Liver (tissue), 8 donors: ENCODE measurements at regions not wholly inside any gene's neighbourhood (a gene's known extent, or its start where the extent isn't known, plus 50 kb on each side); places are given as distances from the start of the nearest gene placed in this dataset.

Experiments
- DNase-seq: peaks from one replicate; pipeline ENCODE4 v3.0.0-alpha.2; 2017; ENCODE audit warnings: low spot score
- H3K27ac ChIP-seq, 2 donors: one replicate each; pipeline ENCODE4 v1.7.0; 2013; ENCODE audit warnings: inconsistent platforms in 2 of 2, low read length in 2 of 2, control low read depth in 1 of 2, low read depth in 1 of 2, mild to moderate bottlenecking in 1 of 2
- H3K27me3 ChIP-seq, 4 donors: one replicate each; pipeline versions ENCODE4 v1.6.1 to v1.7.0; 2013; ENCODE audit warnings: low read length in 3 of 4, inconsistent platforms in 1 of 4, mild to moderate bottlenecking in 1 of 4, moderate library complexity in 1 of 4; ENCODE audit not compliant: control insufficient read depth in 4 of 4, insufficient read depth in 4 of 4
- H3K36me3 ChIP-seq, 4 donors: one replicate each; pipeline versions ENCODE4 v1.6.1 to v1.7.0; 2013; ENCODE audit warnings: low read length in 3 of 4, mild to moderate bottlenecking in 3 of 4, low read depth in 1 of 4, moderate library complexity in 1 of 4; ENCODE audit not compliant: control insufficient read depth in 4 of 4, insufficient read depth in 3 of 4
- H3K4me1 ChIP-seq, 4 donors: one replicate each; pipeline versions ENCODE4 v1.6.1 to v1.7.0; 2013; ENCODE audit warnings: low read length in 3 of 4, mild to moderate bottlenecking in 3 of 4, moderate library complexity in 1 of 4; ENCODE audit not compliant: control insufficient read depth in 4 of 4, insufficient read depth in 4 of 4
- H3K4me3 ChIP-seq, 3 donors: one replicate each; pipeline versions ENCODE4 v1.6.1 to v1.7.0; 2013; ENCODE audit warnings: low read length in 3 of 3, control low read depth in 1 of 3, low read depth in 1 of 3, mild to moderate bottlenecking in 1 of 3
- H3K9ac ChIP-seq, 2 donors: one replicate each; pipeline ENCODE4 v1.7.0; 2013; ENCODE audit warnings: low read length in 2 of 2, mild to moderate bottlenecking in 2 of 2, moderate library complexity in 2 of 2, control low read depth in 1 of 2, low read depth in 1 of 2
- H3K9me3 ChIP-seq, 4 donors: one replicate each; pipeline versions ENCODE4 v1.6.1 to v1.7.0; 2013; ENCODE audit warnings: low read length in 3 of 4; ENCODE audit not compliant: control insufficient read depth in 4 of 4
- EGR1 ChIP-seq, 2 donors: IDR thresholded peaks; 2 replicates each; pipeline ENCODE4 v1.6.1; 2016 to 2018; ENCODE audit warnings: antibody characterized with exemption in 2 of 2, low read depth in 2 of 2
- FOXA1 ChIP-seq: IDR thresholded peaks from 2 replicates; pipeline ENCODE4 v1.6.1; 2016; ENCODE audit warnings: antibody characterized with exemption
- FOXA2 ChIP-seq: IDR thresholded peaks from 2 replicates; pipeline ENCODE4 v1.6.1; 2016; ENCODE audit warnings: antibody characterized with exemption
- GABPA ChIP-seq, 2 donors: IDR thresholded peaks in 1 of 2; conservative IDR thresholded peaks in 1 of 2; 2 replicates each; pipeline ENCODE4 v1.6.1; 2016; ENCODE audit warnings: antibody characterized with exemption in 2 of 2, mild to moderate bottlenecking in 1 of 2, moderate library complexity in 1 of 2
- HNF4A ChIP-seq, 2 donors: conservative IDR thresholded peaks; 2 replicates each; pipeline ENCODE4 v1.6.1; 2016; ENCODE audit warnings: antibody characterized with exemption in 2 of 2, mild to moderate bottlenecking in 2 of 2
- JUND ChIP-seq, 2 donors: IDR thresholded peaks; 2 replicates each; pipeline ENCODE4 v1.6.1; 2016; ENCODE audit warnings: antibody characterized with exemption in 2 of 2
- NR2F2 ChIP-seq: IDR thresholded peaks from 2 replicates; pipeline ENCODE4 v1.6.1; 2016; ENCODE audit warnings: antibody characterized with exemption
- RAD21 ChIP-seq, 2 donors: IDR thresholded peaks; 2 replicates each; pipeline ENCODE4 v1.6.1; 2016; ENCODE audit warnings: antibody characterized with exemption in 2 of 2, mild to moderate bottlenecking in 2 of 2
- RXRA ChIP-seq, 2 donors: IDR thresholded peaks; 2 replicates each; pipeline ENCODE4 v1.6.1; 2017 to 2018; ENCODE audit warnings: antibody characterized with exemption in 2 of 2, mild to moderate bottlenecking in 1 of 2
- SP1 ChIP-seq: IDR thresholded peaks from 2 replicates; pipeline ENCODE4 v1.6.1; 2018; ENCODE audit warnings: antibody characterized with exemption, mild to moderate bottlenecking
- YY1 ChIP-seq: IDR thresholded peaks from 2 replicates; pipeline ENCODE4 v1.6.1; 2016; ENCODE audit warnings: antibody characterized with exemption, mild to moderate bottlenecking
- WGBS: extraction: QIAGEN DNeasy Blood & Tissue Kit; methylation state at CpG from one replicate; pipeline ENCODE4 v1.1.7; 2013; 5-methylcytosine and 5-hydroxymethylcytosine counted together
- TF ChIP-seq, protein P1 (sequence below): IDR thresholded peaks from 2 replicates; pipeline ENCODE4 v1.6.1; 2016; ENCODE audit warnings: antibody characterized with exemption, mild to moderate bottlenecking
- TF ChIP-seq, protein P2 (sequence below): IDR thresholded peaks from 2 replicates; pipeline ENCODE4 v1.6.1; 2016; ENCODE audit warnings: antibody characterized with exemption
- TF ChIP-seq, protein P3 (sequence below): fragments of 150-350 bp; IDR thresholded peaks from 2 replicates; pipeline ENCODE4 v1.5.1; 2017; ENCODE audit warnings: improper control_type of control experiment, low read depth, low read length; ENCODE audit not compliant: missing input control
- TF ChIP-seq, protein P4 (sequence below): IDR thresholded peaks from 2 replicates; pipeline ENCODE4 v1.6.1; 2016; ENCODE audit warnings: antibody characterized with exemption
- donor health status: healthy.
- donor health status: healthy.
- donor health status: healthy.
- donor health status: healthy.
- donor health status: healthy.

DNA sequence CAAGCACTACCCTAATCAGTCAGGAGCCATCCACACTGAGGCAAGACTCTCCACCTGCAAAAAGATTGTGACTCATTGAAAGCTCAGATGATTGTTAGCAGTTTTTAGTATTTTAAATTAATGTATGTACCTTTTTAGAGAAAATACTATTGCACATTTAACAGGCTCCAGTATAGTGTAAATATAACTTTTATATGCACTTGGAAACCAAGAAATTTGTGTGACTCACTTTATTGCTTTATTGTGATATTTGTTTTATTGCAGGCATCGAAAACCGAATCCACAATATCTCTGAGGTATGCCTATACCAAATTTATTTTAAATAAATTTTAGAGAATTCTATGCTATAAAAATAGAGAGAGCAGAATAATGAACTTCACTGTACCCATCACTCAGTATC lies 122.0 kb downstream of the TEX36 start (continued):
- TF ChIP-seq, protein P1, sequence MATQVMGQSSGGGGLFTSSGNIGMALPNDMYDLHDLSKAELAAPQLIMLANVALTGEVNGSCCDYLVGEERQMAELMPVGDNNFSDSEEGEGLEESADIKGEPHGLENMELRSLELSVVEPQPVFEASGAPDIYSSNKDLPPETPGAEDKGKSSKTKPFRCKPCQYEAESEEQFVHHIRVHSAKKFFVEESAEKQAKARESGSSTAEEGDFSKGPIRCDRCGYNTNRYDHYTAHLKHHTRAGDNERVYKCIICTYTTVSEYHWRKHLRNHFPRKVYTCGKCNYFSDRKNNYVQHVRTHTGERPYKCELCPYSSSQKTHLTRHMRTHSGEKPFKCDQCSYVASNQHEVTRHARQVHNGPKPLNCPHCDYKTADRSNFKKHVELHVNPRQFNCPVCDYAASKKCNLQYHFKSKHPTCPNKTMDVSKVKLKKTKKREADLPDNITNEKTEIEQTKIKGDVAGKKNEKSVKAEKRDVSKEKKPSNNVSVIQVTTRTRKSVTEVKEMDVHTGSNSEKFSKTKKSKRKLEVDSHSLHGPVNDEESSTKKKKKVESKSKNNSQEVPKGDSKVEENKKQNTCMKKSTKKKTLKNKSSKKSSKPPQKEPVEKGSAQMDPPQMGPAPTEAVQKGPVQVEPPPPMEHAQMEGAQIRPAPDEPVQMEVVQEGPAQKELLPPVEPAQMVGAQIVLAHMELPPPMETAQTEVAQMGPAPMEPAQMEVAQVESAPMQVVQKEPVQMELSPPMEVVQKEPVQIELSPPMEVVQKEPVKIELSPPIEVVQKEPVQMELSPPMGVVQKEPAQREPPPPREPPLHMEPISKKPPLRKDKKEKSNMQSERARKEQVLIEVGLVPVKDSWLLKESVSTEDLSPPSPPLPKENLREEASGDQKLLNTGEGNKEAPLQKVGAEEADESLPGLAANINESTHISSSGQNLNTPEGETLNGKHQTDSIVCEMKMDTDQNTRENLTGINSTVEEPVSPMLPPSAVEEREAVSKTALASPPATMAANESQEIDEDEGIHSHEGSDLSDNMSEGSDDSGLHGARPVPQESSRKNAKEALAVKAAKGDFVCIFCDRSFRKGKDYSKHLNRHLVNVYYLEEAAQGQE, result no peak

DNA sequence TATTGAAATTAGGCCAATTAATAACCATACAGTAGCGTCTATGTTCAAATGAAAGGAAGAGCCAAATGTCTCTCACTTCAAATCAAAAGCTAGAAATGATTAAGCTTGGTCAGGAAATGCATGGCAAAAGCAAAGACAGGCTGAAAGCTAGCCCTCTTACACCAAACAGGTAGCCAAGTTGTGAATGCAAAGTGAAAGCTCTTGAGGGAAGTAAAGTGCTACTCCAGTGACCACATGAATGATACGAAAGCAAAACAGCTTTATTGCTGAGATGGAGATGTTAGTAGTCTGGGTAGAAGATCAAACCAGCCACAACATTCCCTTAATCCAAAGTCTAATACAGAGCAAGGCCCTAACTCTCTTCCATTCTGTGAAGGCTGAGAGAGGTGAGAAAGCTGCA lies 123.8 kb downstream of the TEX36 start:
- Histone ChIP-seq H3K36me3 (no peaks in the 10 kb centered on the region), H3K27me3 (peaks cover 0 to 4% (median 0%) of the 10 kb centered on the region in 4 donors), H3K27ac (no peak overlapping the region), H3K9me3 (no peaks in the 10 kb centered on the region), H3K4me1 (no peaks in the 10 kb centered on the region), H3K4me3 (no peak overlapping the region), H3K9ac (no peak overlapping the region)
- WGBS, result 33% methylated on average over 2 of the region's 2 CpGs
- no peak for TF ChIP-seq HNF4A (conservative IDR thresholded peaks at IDR 0.05)
- TF ChIP-seq, protein P2, sequence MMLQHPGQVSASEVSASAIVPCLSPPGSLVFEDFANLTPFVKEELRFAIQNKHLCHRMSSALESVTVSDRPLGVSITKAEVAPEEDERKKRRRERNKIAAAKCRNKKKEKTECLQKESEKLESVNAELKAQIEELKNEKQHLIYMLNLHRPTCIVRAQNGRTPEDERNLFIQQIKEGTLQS, result no peak
- TF ChIP-seq RXRA (IDR thresholded peaks at IDR 0.05), result no peak
- no peak for TF ChIP-seq FOXA2
- no peak for DNase-seq

DNA sequence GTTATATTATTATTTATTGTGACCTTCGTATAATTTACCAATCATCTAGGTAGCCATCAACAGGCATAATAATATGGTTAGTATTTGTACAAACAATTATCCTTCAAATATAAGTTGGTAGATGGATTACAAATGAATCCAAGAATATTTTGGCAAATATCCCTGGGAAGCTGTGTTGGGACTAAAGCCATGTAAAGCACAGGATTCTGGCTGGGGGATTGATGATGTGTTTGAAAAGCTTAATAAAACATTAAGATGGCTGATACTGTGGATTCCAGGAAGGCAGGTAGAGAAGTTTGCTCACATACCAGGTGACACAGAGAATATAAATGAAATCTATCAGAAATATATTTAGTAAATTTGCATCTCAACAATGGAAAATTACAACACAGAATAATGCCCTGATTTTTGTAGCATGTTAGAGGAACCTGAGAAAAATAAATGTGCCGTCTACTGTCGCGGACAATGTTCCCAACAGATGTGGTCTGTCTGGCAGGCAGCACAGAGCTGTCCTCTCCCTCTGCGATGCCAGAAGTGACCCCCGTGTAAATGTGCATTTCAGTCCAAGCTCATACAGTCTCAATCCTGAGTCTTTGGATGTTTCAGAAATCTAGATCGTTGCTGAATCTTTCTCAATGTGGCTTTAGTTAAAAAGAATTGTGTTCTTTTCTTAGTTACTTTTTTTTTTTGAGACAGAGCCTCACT lies 125.0 kb downstream of the TEX36 start:
- DNase-seq, result no peak
- peaks cover 0 to 4% (median 0%) of the 10 kb centered on the region in 4 donors for H3K27me3 ChIP-seq
- H3K9ac ChIP-seq, result no peak overlapping the region
- H3K4me3 ChIP-seq, result no peak overlapping the region
- H3K9me3 ChIP-seq, result no peaks in the 10 kb centered on the region
- no peak for TF ChIP-seq NR2F2
- TF ChIP-seq, protein P3, sequence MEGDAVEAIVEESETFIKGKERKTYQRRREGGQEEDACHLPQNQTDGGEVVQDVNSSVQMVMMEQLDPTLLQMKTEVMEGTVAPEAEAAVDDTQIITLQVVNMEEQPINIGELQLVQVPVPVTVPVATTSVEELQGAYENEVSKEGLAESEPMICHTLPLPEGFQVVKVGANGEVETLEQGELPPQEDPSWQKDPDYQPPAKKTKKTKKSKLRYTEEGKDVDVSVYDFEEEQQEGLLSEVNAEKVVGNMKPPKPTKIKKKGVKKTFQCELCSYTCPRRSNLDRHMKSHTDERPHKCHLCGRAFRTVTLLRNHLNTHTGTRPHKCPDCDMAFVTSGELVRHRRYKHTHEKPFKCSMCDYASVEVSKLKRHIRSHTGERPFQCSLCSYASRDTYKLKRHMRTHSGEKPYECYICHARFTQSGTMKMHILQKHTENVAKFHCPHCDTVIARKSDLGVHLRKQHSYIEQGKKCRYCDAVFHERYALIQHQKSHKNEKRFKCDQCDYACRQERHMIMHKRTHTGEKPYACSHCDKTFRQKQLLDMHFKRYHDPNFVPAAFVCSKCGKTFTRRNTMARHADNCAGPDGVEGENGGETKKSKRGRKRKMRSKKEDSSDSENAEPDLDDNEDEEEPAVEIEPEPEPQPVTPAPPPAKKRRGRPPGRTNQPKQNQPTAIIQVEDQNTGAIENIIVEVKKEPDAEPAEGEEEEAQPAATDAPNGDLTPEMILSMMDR, result no peak
- TF ChIP-seq, protein P2, result no peak
- TF ChIP-seq EGR1 (IDR thresholded peaks at IDR 0.05; ENCODE audit: low read depth in 2 of 2), result no peak
- TF ChIP-seq, protein P4, sequence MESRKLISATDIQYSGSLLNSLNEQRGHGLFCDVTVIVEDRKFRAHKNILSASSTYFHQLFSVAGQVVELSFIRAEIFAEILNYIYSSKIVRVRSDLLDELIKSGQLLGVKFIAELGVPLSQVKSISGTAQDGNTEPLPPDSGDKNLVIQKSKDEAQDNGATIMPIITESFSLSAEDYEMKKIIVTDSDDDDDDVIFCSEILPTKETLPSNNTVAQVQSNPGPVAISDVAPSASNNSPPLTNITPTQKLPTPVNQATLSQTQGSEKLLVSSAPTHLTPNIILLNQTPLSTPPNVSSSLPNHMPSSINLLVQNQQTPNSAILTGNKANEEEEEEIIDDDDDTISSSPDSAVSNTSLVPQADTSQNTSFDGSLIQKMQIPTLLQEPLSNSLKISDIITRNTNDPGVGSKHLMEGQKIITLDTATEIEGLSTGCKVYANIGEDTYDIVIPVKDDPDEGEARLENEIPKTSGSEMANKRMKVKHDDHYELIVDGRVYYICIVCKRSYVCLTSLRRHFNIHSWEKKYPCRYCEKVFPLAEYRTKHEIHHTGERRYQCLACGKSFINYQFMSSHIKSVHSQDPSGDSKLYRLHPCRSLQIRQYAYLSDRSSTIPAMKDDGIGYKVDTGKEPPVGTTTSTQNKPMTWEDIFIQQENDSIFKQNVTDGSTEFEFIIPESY, result no peak
- TF ChIP-seq FOXA1, result no peak
- TF ChIP-seq RAD21 (IDR thresholded peaks at IDR 0.05), result no peak
- no peak for TF ChIP-seq SP1
- no peak for TF ChIP-seq GABPA (IDR thresholded peaks at IDR 0.05 in 1 of 2, conservative IDR thresholded peaks at IDR 0.05 in 1 of 2)
- TF ChIP-seq, protein P1, result no peak
- TF ChIP-seq YY1, result no peak
- no peak for TF ChIP-seq RXRA (IDR thresholded peaks at IDR 0.05)
- TF ChIP-seq HNF4A (conservative IDR thresholded peaks at IDR 0.05), result no peak
- no peak for TF ChIP-seq JUND (IDR thresholded peaks at IDR 0.05)
- no peak overlapping the region for H3K27ac ChIP-seq
- 79% methylated on average over 7 of the region's 7 CpGs for WGBS
- no peaks in the 10 kb centered on the region for H3K4me1 ChIP-seq
- H3K36me3 ChIP-seq, result no peaks in the 10 kb centered on the region
